Tibial nerve (tissue), 3 donors: ENCODE measurements at regions not wholly inside any gene's neighbourhood (a gene's known extent, or its start where the extent isn't known, plus 50 kb on each side); places are given as distances from the start of the nearest gene placed in this dataset.

Source experiments
- POLR2A ChIP-seq, 2 donors: fragments of 450-650 bp; IDR thresholded peaks; one replicate each; pipeline ENCODE4 v1.6.1; 2017; ENCODE audit warnings: antibody characterized with exemption in 2 of 2, mild to moderate bottlenecking in 2 of 2, moderate library complexity in 2 of 2
- TF ChIP-seq, protein P1 (sequence below), 5 experiments: fragments of 200-600 bp in 3 of 5; fragments of 450-650 bp in 2 of 5; sonication (generic) in 3 of 5; IDR thresholded peaks; one replicate each; pipeline ENCODE4 v1.5.1; 2016 to 2019; ENCODE audit warnings: antibody characterized with exemption in 5 of 5, mild to moderate bottlenecking in 3 of 5, moderate library complexity in 2 of 5

DNA sequence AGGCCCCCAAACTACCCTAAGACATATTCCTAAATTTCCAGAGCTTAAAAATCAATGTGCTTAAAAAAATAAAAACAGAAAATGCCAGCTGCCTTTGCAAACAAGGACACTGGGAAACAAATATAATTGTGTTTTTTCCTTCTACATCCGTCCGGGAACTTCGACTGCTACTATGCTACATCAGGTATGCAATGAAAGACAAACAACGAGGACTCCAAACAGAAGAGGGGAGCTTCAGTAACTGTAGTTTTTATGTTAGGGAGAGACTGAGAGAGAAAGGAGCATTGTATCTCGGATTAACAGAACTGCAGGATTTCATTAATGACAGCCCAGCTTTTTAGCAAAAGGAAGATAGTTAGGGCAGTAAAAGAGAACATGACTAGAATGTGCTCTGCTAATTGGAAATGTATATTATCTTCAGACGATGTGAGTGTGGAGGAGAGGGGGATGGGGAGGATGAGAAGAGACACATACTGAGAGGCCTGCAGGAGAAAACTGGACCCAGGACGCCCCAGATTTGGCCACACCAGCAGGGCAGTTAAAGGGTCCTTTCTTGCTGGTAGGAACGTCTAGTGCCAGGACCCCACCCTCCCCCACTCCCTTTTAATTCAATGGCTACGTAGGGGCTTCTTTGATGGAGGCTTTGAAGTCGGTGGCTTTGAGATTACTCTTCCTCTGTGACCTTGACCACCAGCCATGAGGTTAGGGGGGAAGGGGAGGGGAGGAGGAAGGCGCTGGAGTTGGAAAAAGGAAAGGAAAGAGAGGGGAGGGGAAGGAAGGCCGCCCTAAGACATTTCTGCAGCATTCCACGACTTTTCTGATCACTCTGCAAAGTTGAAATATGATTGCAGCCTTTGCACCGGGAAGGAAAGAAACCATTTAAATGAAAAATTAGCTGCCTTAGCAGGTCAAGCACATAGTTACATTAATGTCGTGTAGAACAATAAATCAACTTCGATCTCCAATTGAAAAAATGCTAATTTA lies 187.1 kb downstream of the BLID start:
- no peak for TF ChIP-seq POLR2A (IDR thresholded peaks at IDR 0.05)
- TF ChIP-seq, protein P1, sequence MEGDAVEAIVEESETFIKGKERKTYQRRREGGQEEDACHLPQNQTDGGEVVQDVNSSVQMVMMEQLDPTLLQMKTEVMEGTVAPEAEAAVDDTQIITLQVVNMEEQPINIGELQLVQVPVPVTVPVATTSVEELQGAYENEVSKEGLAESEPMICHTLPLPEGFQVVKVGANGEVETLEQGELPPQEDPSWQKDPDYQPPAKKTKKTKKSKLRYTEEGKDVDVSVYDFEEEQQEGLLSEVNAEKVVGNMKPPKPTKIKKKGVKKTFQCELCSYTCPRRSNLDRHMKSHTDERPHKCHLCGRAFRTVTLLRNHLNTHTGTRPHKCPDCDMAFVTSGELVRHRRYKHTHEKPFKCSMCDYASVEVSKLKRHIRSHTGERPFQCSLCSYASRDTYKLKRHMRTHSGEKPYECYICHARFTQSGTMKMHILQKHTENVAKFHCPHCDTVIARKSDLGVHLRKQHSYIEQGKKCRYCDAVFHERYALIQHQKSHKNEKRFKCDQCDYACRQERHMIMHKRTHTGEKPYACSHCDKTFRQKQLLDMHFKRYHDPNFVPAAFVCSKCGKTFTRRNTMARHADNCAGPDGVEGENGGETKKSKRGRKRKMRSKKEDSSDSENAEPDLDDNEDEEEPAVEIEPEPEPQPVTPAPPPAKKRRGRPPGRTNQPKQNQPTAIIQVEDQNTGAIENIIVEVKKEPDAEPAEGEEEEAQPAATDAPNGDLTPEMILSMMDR (IDR thresholded peaks at IDR 0.05) = no peak
